RCC 7860 (cell line): ENCODE measurements at regions not wholly inside any gene's neighbourhood (a gene's known extent, or its start where the extent isn't known, plus 50 kb on each side); places are given as distances from the start of the nearest gene placed in this dataset.

ENCODE experiments used
- DNase-seq: peaks from one replicate; pipeline ENCODE4 v3.0.0-alpha.2; 2015; ENCODE audit warnings: low spot score
- FAIRE-seq: peaks from 2 replicates; lab custom pipeline; 2012; peaks lifted over from hg19 to GRCh38; lab: Jason Lieb, UNC

DNA sequence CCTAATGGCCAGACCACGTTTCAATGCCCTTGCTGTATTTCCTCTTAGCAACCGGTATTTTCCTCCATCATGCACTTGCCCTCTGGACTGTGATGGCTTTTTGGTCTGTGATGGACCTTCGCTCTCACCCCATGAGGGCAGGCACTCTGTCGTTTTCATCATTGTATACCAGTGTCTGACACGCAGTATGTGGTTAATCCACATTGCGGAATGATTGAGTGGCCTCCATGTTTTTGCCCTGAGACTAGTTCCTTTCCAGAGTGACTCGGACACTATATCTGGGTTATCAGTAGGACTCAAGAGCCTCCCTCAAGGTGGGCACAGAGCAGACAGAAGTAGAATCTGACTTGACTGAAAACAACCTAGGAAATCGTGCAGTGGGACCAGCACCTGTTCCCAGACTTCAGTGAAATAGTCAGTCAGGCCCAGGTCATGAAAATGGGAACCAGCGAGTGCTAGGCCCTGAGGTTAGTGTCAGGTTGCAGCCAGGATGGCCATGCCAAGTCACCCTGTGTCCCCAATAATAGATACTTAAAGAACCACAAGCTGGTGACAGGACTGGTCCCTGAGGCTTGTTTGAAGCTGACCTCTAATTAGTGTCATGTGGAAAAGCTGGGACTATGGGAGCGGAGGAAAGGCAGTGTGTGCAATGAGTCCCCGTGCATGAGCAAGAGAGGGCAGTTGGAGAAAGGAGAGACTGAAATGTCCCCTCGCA, 464.7 kb downstream of the INSC start:
- FAIRE-seq: no peak
- no peak for DNase-seq

DNA sequence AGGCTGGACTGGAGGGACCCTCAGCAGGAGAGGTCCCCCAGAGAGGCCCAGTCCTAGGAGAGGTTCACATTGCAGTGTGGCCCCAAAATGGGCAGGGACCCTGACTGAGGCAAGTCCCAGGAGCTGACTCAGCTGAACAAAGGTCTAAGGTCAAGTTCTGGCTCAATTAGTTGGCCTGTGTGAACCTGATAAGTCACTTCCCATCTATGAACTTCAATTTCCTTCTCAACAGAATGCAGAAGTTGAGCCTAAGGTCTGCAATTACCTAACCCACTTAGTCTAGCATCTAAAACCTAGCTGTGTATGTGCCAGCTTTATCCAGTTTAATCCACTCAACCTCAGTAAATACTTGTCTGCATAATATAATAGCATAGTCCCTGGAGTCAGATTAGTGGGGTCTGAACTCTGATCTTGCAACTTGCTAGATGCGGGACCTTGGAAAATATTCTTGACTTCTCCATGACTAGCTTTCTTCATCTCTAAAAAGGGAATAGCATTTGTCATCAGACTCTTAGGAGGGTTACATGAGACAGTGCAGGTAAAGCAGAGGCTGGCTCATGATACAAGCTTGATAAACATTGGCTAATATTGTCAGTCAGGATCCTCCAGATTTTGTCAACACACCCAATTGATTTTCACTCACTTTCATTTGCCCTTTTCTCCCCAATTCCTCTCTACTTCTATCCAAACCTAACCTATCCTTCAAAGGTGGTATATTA, 465.5 kb downstream of the INSC start:
- FAIRE-seq (no peak), DNase-seq (no peak)

DNA sequence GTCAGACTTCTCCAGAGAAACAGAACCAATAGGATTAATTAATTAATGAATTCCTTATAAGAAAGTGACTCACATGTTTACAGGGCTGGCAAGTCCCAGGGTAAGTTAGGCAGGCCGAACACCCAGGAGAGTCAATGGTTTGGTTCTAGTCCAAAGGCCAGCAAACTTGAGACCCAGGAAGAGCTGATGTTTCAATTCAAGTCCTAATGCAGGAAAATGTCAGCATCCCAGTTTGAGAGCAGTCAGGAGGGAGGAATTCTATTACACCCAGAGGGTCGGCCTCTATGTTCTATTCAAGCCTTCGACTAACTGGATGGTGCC, 466.0 kb downstream of the INSC start:
- no peak for DNase-seq
- FAIRE-seq: no peak

DNA sequence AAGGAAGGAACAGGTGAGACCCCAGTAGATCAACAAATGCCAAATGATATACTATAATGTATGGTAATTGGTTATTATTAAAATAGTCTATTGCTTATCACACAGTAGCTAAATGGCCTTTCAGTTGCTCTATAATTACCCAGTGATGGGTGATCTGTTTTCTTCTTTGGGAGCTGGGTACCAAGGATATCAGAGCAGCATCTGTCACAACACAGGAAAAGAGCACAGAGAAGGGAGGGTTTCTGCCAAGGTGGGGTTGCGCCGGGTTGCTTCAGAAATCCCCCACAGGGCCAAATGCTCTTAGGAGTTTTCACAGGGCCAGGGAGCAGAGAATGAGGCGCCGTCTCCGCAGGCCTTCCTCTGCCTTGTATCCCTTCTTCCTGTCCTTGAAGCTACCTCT, 469.4 kb downstream of the INSC start:
- no peak for FAIRE-seq

GRCh38 chr11:15585602-15586331, 471.0 kb downstream of the INSC start:
- FAIRE-seq: no peak
- no peak for DNase-seq

More for the DNA sequence above, 469.4 kb downstream of the INSC start:
- no peak for DNase-seq

GRCh38 chr11:15586741-15587473, 472.2 kb downstream of the INSC start:
- DNase-seq (no peak), FAIRE-seq (no peak)

- FAIRE-seq (no peak), DNase-seq (no peak)
These were observed 474.4 kb downstream of the INSC start for GRCh38 chr11:15589070-15589626.

GRCh38 chr11:15590132-15590531, 475.4 kb downstream of the INSC start:
- FAIRE-seq (no peak), DNase-seq (no peak)

DNA sequence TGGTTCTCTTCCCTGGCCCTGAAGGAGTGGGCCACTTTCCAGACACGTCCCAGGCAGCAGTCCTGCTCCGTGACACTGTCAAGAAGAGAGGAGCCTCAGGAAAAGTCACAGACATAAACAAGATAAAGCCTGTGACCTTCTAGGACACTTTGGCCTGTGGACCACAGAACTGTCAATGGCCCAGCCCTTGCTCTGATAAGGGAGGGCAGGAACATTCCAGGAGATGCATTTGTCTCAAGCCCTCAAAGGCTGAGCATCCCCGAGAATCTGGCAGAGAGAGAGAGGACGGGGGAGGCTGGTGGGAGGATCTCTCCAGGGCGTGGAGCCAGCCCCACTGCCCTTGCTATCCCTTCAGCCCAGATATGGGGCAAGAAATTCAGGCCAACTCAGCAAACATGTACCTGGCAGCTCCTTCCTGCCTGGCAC, 476.4 kb downstream of the INSC start:
- FAIRE-seq: no peak
- no peak for DNase-seq

GRCh38 chr11:15594607-15595006, 479.9 kb downstream of the INSC start:
- no peak for DNase-seq
- FAIRE-seq: no peak

GRCh38 chr11:15599376-15599775, 484.7 kb downstream of the INSC start:
- no peak for FAIRE-seq
- no peak for DNase-seq

- DNase-seq: no peak
- FAIRE-seq: no peak
These were observed 487.3 kb downstream of the INSC start for GRCh38 chr11:15602047-15602446.

DNA sequence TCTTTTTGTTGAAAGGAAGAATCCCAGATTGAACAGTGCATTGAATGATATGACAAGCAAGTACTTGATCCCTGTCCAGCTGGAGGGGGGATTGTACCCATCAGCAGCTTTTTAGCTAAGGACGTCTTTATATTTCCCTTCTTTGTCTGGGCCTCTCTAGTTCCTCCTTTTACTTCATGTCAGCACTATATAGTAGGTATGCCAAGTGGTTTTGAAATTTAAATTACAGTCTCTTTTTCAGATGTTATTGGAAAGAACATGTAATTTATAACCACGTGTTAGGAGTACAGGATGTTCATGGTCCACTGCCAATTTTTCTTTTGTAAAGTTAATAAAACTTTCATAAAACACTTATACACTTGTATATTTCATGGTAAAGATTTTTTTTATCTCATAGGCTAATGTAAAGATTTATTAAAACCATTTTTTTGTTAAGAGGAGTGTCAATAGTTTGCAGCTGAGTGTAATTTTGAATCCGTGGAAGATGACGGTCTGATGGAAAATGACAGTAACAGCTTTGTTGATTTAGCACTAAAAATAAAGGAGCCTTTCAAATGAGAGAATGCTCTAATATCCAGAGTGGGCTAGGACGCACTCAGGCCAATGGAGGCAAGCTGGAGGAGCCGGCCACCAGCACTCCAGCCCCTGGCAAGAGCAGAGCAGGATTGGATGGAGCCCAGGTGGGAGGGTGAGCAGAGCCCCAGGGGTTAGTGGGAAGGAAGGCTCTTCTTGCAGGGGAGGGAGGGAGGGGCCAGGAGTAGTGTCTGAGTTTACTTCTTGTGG, 488.3 kb downstream of the INSC start:
- no peak for DNase-seq
- FAIRE-seq: no peak

DNA sequence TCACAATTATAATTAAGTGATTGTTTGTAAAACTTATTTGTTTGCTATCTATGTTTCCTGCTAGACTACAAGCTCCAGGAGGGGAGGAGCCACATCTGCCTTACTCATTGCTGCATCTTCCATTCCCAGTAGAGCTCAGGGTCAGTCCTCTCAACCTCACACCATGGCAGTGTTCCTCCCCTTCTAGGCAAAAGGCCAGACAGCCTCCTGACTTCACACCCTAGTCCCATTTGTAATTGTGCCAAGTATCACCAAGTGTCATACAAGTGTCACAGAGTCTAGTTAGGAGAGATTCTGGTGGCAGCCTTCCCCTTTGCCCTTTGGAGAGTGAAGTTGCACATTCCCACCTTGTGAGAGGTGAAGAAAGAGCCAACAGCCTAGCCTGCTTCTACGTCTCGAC, 490.4 kb downstream of the INSC start:
- FAIRE-seq (no peak), DNase-seq (no peak)

DNA sequence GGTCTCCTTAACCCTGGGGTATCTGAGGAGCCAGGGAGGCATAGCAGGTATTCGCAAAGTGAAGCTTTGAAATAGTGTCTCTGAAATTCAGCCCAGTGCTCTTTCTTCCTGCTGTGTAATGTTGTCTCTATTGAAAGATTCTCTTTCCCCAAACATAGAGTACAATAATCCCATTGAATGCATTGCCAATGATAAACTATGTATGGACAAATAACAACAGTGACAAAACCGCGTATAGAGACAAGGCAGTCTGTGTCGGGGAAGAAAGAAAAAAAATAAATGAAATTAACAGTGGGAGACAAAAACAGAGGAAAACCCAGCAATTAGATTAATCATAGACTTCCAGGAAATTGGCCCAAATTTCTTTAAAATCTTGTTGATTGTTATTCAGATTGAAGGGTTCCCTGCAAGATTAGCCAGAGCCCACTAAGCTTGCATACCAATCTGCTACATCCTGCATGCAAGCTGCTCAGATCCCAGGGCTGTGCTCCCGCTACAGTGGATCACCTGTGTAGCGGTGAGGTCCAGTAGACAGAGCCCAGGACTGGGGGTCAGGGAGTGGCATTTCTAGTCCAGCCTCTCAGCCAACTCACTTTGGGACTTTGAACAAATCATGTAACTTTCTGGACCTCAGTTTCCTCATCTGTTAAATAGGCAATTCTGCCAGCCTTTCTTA, 492.8 kb downstream of the INSC start:
- FAIRE-seq (no peak), DNase-seq (no peak)

DNA sequence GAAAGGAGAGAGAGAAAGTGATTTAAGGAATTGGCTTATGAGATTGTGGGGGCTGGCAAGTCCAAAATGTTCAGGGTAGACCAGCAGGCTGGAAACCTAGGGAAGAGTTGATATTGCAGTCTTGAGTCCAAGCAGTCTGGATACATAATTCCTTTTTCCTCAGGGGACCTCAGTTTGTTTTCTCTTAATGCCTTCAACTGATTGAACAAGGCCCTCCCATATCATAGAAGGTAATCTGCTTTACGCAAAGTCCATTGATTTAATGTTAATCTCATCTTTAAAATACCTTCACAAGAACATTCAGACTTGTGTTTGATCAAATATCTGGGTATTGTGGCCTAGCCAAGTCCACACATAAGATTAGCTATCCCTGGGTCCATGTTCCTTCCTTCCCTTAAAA, 494.7 kb downstream of the INSC start:
- DNase-seq (no peak), FAIRE-seq (no peak)

DNA sequence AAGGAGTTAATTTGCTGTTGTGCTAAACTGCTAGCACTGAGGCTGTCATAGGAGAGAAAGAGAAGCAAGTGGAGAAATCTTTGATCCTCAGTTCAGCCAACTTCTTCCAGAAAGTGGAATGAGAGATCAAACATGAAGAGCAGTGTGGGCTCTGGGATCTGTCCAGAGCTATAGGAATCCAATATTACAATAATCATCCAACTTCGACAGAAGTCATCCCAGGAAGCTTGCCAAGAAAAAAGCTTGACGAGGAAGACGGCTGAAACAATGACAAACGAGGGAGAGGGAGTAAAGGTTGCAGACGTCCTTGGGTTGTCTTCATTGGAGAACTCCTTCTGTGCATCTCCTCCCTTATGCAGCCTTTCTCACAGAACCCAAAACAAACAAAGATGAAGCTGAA, 496.2 kb downstream of the INSC start:
- no peak for FAIRE-seq
- DNase-seq: no peak

- FAIRE-seq (no peak), DNase-seq (no peak)
These were observed 498.5 kb downstream of the INSC start for GRCh38 chr11:15613251-15613650.

GRCh38 chr11:15613789-15614188, 499.1 kb downstream of the INSC start:
- DNase-seq (no peak), FAIRE-seq (no peak)
